ENCODE measurements at regions not wholly inside any gene's neighbourhood (a gene's known extent, or its start where the extent isn't known, plus 50 kb on each side); places are given as distances from the start of the nearest gene placed in this dataset.

DNA sequence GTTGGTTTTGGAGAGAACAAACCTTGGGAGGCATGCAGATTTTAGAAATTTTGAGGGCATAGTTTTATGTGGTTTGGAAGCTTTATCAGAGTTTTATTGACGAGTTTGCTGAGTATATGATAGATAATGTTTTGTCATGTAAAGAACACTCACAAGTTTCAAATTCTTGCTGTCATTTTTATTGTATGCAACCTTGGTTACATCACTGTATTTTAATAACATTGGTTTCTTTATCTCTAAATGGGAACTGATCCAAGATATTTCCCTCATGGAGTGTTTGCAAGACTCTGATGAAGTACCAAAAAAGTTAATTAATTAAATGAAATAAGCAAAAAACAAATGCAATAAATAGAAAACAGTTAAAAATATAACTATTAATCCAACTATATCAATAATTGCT lies 170.3 kb downstream of the SMC2 start:
- Histone ChIP-seq H3K4me2 (ENCODE audit: low read length) (no peak overlapping the region), H3K27me3 (ENCODE audit: insufficient read depth, low read length) (no peaks in the 10 kb centered on the region), H3K9me3 (ENCODE audit: insufficient read depth, low read depth, low read length) (no peaks in the 10 kb centered on the region), H3K36me3 (ENCODE audit: insufficient read depth, low read length) (no peaks in the 10 kb centered on the region), H3K4me1 (ENCODE audit: insufficient read depth, low read length) (no peaks in the 10 kb centered on the region), H2AFZ (ENCODE audit: low read depth, low read length) (no peak overlapping the region), H3K79me2 (ENCODE audit: insufficient read depth, low read length) (no peaks in the 10 kb centered on the region), H3K9ac (ENCODE audit: low read length) (no peak overlapping the region), H4K20me1 (ENCODE audit: insufficient read depth, low read length) (no peaks in the 10 kb centered on the region), H3K27ac (ENCODE audit: low read depth, low read length) (no peak overlapping the region), H3K4me3 (ENCODE audit: insufficient read depth, low read depth, low read length) (no peak overlapping the region)
- Mint-ChIP-seq H3K4me3 (ENCODE audit: unreplicated experiment) (no peak overlapping the region), H3K27ac (ENCODE audit: unreplicated experiment) (no peak overlapping the region), H3K27me3 (ENCODE audit: low read depth, unreplicated experiment) (no peaks in the 10 kb centered on the region), H3K9me3 (ENCODE audit: unreplicated experiment) (no peaks in the 10 kb centered on the region), H3K36me3 (ENCODE audit: low read depth, unreplicated experiment) (no peaks in the 10 kb centered on the region), H3K4me1 (ENCODE audit: low read depth, unreplicated experiment) (no peaks in the 10 kb centered on the region)
- no peak for FAIRE-seq
- no peak for DNase-seq (ENCODE audit: low read depth)
- no peak for TF ChIP-seq EZH2 (IDR thresholded peaks at IDR 0.05; ENCODE audit: insufficient read depth, low read length)
- no peak for TF ChIP-seq CTCF (IDR thresholded peaks at IDR 0.05; ENCODE audit: insufficient read depth, low read depth, low read length)

DNA sequence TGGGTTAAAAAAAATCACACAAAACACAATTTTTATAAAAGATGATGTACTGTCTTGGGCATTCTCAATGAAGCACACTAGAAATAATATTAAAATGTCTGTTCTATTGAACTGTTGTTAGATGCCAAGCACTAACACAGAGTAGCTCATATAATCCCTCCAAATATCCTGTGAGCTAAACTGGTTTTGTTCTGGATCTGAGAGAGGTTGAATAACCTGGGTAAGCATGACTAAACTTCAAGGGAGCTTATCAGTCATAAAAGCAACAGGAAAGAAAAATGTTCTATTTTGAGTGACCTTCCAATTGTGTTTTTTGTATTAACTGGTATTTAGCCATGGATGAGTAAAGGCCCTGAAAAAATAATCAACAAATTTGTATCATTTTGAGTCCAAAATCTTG lies 175.3 kb downstream of the SMC2 start:
- no peaks in the 10 kb centered on the region for H3K9me3 Mint-ChIP-seq (ENCODE audit: unreplicated experiment)
- no peak overlapping the region for H3K4me2 ChIP-seq (ENCODE audit: low read length)

More for the DNA sequence above, 175.3 kb downstream of the SMC2 start:
- Mint-ChIP-seq H3K4me3 (ENCODE audit: unreplicated experiment) (no peak overlapping the region), H3K36me3 (ENCODE audit: low read depth, unreplicated experiment) (no peaks in the 10 kb centered on the region), H3K4me1 (ENCODE audit: low read depth, unreplicated experiment) (no peaks in the 10 kb centered on the region), H3K27me3 (ENCODE audit: low read depth, unreplicated experiment) (no peaks in the 10 kb centered on the region), H3K27ac (ENCODE audit: unreplicated experiment) (no peak overlapping the region)
- Histone ChIP-seq H3K36me3 (ENCODE audit: insufficient read depth, low read length) (no peaks in the 10 kb centered on the region), H3K27ac (ENCODE audit: low read depth, low read length) (no peak overlapping the region), H3K4me1 (ENCODE audit: insufficient read depth, low read length) (no peaks in the 10 kb centered on the region), H2AFZ (ENCODE audit: low read depth, low read length) (no peak overlapping the region), H3K9ac (ENCODE audit: low read length) (no peak overlapping the region), H3K9me3 (ENCODE audit: insufficient read depth, low read depth, low read length) (no peaks in the 10 kb centered on the region), H3K27me3 (ENCODE audit: insufficient read depth, low read length) (no peaks in the 10 kb centered on the region), H3K79me2 (ENCODE audit: insufficient read depth, low read length) (no peaks in the 10 kb centered on the region), H4K20me1 (ENCODE audit: insufficient read depth, low read length) (no peaks in the 10 kb centered on the region), H3K4me3 (ENCODE audit: insufficient read depth, low read depth, low read length) (no peak overlapping the region)
- no peak for DNase-seq (ENCODE audit: low read depth)
- no peak for FAIRE-seq
- TF ChIP-seq CTCF (IDR thresholded peaks at IDR 0.05; ENCODE audit: insufficient read depth, low read depth, low read length) (no peak), EZH2 (IDR thresholded peaks at IDR 0.05; ENCODE audit: insufficient read depth, low read length) (no peak)
